Ishikawa (cell line): ENCODE measurements at regions not wholly inside any gene's neighbourhood (a gene's known extent, or its start where the extent isn't known, plus 50 kb on each side); places are given as distances from the start of the nearest gene placed in this dataset.

ENCODE experiments used
- CREB1 ChIP-seq: IDR thresholded peaks from 2 replicates; pipeline ENCODE4 v1.6.1; 2012; ENCODE audit warnings: low read depth
- EGR1 ChIP-seq: IDR thresholded peaks from 2 replicates; pipeline ENCODE4 v1.6.1; 2012
- EP300 ChIP-seq: IDR thresholded peaks from 2 replicates; pipeline ENCODE4 v1.6.1; 2012; ENCODE audit warnings: borderline replicate concordance
- FOXM1 ChIP-seq: IDR thresholded peaks from 2 replicates; pipeline ENCODE4 v1.6.1; 2012; ENCODE audit warnings: low read depth, borderline replicate concordance
- NFIC ChIP-seq: IDR thresholded peaks from 2 replicates; pipeline ENCODE4 v1.6.1; 2012
- RAD21 ChIP-seq: IDR thresholded peaks from 2 replicates; pipeline ENCODE4 v1.6.1; 2012; ENCODE audit warnings: low read depth
- TAF1 ChIP-seq: IDR thresholded peaks from 2 replicates; pipeline ENCODE4 v1.6.1; 2012; ENCODE audit warnings: low read depth, mild to moderate bottlenecking
- TCF12 ChIP-seq: IDR thresholded peaks from 2 replicates; pipeline ENCODE4 v1.6.1; 2012; ENCODE audit warnings: low read depth
- TEAD4 ChIP-seq: IDR thresholded peaks from 2 replicates; pipeline ENCODE4 v1.6.1; 2012
- YY1 ChIP-seq: IDR thresholded peaks from 2 replicates; pipeline ENCODE4 v1.6.1; 2012; ENCODE audit warnings: low read depth
- TF ChIP-seq, protein P1 (sequence below): IDR thresholded peaks from 2 replicates; pipeline ENCODE4 v1.6.1; 2012
- TF ChIP-seq, protein P2 (sequence below): IDR thresholded peaks from 2 replicates; pipeline ENCODE4 v1.6.1; 2012; ENCODE audit warnings: low read depth, mild to moderate bottlenecking
- TF ChIP-seq, protein P3 (sequence below): IDR thresholded peaks from 2 replicates; pipeline ENCODE4 v1.6.1; 2012

DNA sequence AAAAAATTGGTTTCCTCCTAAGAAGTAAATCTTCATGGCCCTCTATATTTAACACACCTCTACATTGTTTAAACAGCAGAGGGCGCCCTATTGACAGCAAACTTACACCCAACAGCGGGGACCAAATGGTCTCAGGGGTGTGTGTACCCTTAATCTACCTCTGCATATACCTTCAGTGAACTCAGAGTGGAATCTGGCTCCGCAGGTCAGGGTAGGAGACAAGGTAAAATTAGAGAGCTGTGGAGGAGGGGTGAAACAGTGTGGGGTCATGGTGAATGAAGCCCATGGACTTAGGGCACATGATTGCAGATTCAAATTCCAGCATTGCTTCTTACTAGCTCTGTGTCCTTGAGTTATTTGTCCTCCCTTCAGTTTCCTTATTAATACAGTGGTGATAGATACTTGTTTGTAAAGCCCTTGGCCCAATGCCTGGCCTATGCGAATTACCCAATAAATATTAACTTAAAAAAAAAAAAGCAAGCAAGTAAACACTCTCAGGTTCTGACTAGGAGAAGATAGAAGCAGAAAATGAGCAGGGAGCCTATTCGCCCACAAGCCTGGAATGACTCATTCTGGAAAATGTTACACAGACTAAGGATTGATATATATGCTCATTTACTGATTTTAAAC, 122.9 kb downstream of the CAVIN4 start:
- TF ChIP-seq, protein P1, sequence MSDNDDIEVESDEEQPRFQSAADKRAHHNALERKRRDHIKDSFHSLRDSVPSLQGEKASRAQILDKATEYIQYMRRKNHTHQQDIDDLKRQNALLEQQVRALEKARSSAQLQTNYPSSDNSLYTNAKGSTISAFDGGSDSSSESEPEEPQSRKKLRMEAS, result no peak
- TF ChIP-seq CREB1 (no peak), RAD21 (peak; percentile 47), EP300 (no peak), EGR1 (no peak), YY1 (no peak), TEAD4 (no peak), TCF12 (no peak), FOXM1 (no peak), NFIC (no peak), TAF1 (no peak)
- TF ChIP-seq, protein P2, sequence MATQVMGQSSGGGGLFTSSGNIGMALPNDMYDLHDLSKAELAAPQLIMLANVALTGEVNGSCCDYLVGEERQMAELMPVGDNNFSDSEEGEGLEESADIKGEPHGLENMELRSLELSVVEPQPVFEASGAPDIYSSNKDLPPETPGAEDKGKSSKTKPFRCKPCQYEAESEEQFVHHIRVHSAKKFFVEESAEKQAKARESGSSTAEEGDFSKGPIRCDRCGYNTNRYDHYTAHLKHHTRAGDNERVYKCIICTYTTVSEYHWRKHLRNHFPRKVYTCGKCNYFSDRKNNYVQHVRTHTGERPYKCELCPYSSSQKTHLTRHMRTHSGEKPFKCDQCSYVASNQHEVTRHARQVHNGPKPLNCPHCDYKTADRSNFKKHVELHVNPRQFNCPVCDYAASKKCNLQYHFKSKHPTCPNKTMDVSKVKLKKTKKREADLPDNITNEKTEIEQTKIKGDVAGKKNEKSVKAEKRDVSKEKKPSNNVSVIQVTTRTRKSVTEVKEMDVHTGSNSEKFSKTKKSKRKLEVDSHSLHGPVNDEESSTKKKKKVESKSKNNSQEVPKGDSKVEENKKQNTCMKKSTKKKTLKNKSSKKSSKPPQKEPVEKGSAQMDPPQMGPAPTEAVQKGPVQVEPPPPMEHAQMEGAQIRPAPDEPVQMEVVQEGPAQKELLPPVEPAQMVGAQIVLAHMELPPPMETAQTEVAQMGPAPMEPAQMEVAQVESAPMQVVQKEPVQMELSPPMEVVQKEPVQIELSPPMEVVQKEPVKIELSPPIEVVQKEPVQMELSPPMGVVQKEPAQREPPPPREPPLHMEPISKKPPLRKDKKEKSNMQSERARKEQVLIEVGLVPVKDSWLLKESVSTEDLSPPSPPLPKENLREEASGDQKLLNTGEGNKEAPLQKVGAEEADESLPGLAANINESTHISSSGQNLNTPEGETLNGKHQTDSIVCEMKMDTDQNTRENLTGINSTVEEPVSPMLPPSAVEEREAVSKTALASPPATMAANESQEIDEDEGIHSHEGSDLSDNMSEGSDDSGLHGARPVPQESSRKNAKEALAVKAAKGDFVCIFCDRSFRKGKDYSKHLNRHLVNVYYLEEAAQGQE, result no peak
- TF ChIP-seq, protein P3, sequence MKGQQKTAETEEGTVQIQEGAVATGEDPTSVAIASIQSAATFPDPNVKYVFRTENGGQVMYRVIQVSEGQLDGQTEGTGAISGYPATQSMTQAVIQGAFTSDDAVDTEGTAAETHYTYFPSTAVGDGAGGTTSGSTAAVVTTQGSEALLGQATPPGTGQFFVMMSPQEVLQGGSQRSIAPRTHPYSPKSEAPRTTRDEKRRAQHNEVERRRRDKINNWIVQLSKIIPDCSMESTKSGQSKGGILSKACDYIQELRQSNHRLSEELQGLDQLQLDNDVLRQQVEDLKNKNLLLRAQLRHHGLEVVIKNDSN, result no peak
